ENCODE measurements at regions not wholly inside any gene's neighbourhood (a gene's known extent, or its start where the extent isn't known, plus 50 kb on each side); places are given as distances from the start of the nearest gene placed in this dataset.
A peak's percentile ranks its signal among the peaks of the same experiment; 100 is the strongest.

DNA sequence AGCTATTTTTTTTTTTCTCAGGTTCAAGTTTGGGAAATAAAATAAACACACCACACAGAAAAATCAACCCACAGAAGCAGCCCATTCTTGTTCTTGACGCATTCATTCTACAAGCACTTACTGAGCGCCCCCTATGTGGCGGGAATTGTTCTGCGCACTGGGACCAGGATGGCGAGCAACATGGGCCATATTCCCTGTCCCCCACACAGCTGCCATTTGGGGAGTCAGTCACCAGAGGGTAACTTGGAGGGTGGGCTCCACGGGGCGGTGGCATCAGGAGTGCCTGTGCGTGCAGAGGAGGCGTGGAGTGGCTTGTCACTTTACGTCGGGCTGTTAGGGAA is 185.0 kb upstream of the PDE10A start:
- ATAC-seq (no peak; the same call in 1 of the 2 replicates), DNase-seq (ENCODE audit: low spot score) (peak; percentile 55)
- Mint-ChIP-seq H3K4me1 (peaks cover 53% of the 10 kb centered on the region), H3K9me3 (no peaks in the 10 kb centered on the region), H3K27ac (no peak overlapping the region), H3K4me3 (no peak overlapping the region), H3K36me3 (no peaks in the 10 kb centered on the region), H3K27me3 (ENCODE audit: low read depth) (peaks cover 25% of the 10 kb centered on the region)
- TF ChIP-seq, protein P1, sequence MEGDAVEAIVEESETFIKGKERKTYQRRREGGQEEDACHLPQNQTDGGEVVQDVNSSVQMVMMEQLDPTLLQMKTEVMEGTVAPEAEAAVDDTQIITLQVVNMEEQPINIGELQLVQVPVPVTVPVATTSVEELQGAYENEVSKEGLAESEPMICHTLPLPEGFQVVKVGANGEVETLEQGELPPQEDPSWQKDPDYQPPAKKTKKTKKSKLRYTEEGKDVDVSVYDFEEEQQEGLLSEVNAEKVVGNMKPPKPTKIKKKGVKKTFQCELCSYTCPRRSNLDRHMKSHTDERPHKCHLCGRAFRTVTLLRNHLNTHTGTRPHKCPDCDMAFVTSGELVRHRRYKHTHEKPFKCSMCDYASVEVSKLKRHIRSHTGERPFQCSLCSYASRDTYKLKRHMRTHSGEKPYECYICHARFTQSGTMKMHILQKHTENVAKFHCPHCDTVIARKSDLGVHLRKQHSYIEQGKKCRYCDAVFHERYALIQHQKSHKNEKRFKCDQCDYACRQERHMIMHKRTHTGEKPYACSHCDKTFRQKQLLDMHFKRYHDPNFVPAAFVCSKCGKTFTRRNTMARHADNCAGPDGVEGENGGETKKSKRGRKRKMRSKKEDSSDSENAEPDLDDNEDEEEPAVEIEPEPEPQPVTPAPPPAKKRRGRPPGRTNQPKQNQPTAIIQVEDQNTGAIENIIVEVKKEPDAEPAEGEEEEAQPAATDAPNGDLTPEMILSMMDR (IDR thresholded peaks at IDR 0.05), result peak; percentile 61
- TF ChIP-seq, protein P2, sequence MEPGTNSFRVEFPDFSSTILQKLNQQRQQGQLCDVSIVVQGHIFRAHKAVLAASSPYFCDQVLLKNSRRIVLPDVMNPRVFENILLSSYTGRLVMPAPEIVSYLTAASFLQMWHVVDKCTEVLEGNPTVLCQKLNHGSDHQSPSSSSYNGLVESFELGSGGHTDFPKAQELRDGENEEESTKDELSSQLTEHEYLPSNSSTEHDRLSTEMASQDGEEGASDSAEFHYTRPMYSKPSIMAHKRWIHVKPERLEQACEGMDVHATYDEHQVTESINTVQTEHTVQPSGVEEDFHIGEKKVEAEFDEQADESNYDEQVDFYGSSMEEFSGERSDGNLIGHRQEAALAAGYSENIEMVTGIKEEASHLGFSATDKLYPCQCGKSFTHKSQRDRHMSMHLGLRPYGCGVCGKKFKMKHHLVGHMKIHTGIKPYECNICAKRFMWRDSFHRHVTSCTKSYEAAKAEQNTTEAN (CRISPR knock-in tag; IDR thresholded peaks at IDR 0.05), result no peak
- CTCF ChIA-PET, result interaction anchor here (0.6 to 2.5 kb wide), 6 partner anchors 11 to 411 kb away, joined by 3 to 11 read pairs (median 3); no protein-coding TSS in a partner anchor
- POLR2A ChIA-PET, result no interaction called here

DNA sequence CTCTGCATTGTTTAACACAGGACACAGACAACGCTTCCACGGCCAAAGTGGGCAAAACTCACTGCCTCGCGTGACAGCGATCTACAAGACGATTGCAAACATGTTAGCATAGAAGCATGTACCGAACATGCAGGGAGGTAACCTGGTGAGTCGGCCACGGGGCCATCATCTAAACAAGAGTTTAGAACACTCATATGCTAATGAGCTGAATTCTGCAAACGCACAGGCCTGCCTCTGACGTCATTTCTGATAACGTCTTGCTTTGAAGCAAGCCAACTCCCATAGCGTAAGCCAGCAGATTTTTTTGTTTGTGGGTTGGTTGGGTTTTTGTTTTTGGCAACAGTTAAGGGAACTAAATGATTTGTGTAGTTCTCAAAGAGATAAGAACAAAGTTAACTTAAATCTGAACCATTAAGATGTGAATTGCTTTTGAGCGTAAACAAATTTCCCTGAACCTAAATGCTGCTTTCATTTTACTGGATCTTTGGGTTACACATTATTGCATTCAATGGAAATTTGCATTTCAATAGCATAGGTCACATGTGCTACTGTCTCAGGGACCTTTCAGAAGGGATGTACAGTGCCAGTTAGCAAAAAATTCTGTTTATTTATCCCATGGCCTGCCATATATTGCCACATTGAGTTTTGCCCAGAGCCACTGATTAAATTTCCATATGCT is 184.5 kb upstream of the PDE10A start:
- H3K4me3 Mint-ChIP-seq, result no peak overlapping the region
- POLR2A ChIA-PET, result no interaction called here
- DNase-seq (ENCODE audit: low spot score), result no peak
- H3K27me3 Mint-ChIP-seq (ENCODE audit: low read depth), result peaks cover 20% of the 10 kb centered on the region
- no peak overlapping the region for H3K27ac Mint-ChIP-seq
- H3K4me1 Mint-ChIP-seq, result peaks cover 58% of the 10 kb centered on the region
- TF ChIP-seq GRHL2 (CRISPR knock-in tag; IDR thresholded peaks at IDR 0.05; ENCODE audit: insufficient replicate concordance, severe bottlenecking) (no peak), NFYB (CRISPR knock-in tag; conservative IDR thresholded peaks at IDR 0.05; ENCODE audit: low read depth) (no peak), IRF2 (CRISPR knock-in tag; IDR thresholded peaks at IDR 0.05; ENCODE audit: borderline replicate concordance, low read depth) (no peak), ZNF416 (CRISPR knock-in tag; IDR thresholded peaks at IDR 0.05) (no peak), GTF2I (CRISPR knock-in tag; conservative IDR thresholded peaks at IDR 0.05) (no peak)
- TF ChIP-seq, protein P3, sequence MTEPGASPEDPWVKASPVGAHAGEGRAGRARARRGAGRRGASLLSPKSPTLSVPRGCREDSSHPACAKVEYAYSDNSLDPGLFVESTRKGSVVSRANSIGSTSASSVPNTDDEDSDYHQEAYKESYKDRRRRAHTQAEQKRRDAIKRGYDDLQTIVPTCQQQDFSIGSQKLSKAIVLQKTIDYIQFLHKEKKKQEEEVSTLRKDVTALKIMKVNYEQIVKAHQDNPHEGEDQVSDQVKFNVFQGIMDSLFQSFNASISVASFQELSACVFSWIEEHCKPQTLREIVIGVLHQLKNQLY (CRISPR knock-in tag; IDR thresholded peaks at IDR 0.05), result no peak
- TF ChIP-seq, protein P4, sequence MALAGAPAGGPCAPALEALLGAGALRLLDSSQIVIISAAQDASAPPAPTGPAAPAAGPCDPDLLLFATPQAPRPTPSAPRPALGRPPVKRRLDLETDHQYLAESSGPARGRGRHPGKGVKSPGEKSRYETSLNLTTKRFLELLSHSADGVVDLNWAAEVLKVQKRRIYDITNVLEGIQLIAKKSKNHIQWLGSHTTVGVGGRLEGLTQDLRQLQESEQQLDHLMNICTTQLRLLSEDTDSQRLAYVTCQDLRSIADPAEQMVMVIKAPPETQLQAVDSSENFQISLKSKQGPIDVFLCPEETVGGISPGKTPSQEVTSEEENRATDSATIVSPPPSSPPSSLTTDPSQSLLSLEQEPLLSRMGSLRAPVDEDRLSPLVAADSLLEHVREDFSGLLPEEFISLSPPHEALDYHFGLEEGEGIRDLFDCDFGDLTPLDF (CRISPR knock-in tag; IDR thresholded peaks at IDR 0.05), result no peak
- TF ChIP-seq, protein P5, sequence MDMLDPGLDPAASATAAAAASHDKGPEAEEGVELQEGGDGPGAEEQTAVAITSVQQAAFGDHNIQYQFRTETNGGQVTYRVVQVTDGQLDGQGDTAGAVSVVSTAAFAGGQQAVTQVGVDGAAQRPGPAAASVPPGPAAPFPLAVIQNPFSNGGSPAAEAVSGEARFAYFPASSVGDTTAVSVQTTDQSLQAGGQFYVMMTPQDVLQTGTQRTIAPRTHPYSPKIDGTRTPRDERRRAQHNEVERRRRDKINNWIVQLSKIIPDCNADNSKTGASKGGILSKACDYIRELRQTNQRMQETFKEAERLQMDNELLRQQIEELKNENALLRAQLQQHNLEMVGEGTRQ (CRISPR knock-in tag; IDR thresholded peaks at IDR 0.05), result 0 out of 2 replicates have a peak, but pooled peaks have one; percentile 14
- TF ChIP-seq, protein P6, sequence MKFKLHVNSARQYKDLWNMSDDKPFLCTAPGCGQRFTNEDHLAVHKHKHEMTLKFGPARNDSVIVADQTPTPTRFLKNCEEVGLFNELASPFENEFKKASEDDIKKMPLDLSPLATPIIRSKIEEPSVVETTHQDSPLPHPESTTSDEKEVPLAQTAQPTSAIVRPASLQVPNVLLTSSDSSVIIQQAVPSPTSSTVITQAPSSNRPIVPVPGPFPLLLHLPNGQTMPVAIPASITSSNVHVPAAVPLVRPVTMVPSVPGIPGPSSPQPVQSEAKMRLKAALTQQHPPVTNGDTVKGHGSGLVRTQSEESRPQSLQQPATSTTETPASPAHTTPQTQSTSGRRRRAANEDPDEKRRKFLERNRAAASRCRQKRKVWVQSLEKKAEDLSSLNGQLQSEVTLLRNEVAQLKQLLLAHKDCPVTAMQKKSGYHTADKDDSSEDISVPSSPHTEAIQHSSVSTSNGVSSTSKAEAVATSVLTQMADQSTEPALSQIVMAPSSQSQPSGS (CRISPR knock-in tag; IDR thresholded peaks at IDR 0.05; ENCODE audit: borderline replicate concordance, low read depth), result no peak
- CTCF ChIA-PET, result interaction anchor here (0.9 to 2.5 kb wide), 9 partner anchors 12 to 410 kb away, joined by 3 to 11 read pairs (median 4); no protein-coding TSS in a partner anchor
- H3K9me3 Mint-ChIP-seq, result no peaks in the 10 kb centered on the region
- ATAC-seq, result no peak
- H3K36me3 Mint-ChIP-seq, result no peaks in the 10 kb centered on the region

DNA sequence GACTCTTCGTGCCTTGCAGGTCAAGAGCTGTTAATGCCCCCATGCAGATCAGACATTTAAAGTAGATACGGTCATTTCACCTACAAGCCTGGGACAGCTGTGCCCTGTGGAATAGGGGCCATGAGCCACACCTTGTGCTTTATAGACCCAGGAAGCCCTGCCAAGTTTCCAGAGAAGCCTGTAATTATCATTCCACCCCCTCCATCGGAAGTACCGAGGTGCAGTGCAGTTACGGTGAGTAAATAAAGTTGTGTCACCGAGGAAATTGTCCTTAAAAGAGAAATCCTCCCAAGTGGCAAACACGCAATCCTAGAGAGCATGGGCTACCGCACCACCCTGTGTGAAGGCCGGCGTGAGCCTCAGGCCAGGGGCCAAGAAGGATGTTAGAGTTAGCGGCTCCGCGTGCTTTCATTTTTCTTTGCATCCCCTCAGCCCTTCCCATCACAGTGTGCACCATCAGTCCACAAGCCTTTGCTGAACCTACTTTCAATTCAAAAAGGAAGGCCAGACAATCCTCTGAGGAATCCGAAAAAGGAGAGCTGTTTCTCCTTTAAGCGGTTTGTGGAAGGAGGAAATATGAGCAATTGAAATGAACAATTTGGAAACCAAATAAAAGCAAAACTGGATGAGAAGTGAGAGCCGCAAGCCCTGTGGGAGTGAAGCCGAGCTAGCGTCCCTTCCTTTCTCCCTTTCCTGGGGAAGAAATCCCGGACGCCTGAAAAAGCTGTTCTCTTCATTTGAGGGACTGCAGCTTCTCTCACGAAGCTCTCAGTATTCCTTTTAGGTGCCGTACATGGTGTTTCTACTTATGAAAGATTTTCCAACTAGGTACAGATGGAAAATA is 183.3 kb upstream of the PDE10A start:
- Mint-ChIP-seq H3K9me3 (no peaks in the 10 kb centered on the region), H3K27ac (no peak overlapping the region), H3K27me3 (ENCODE audit: low read depth) (peaks cover 11% of the 10 kb centered on the region), H3K36me3 (no peaks in the 10 kb centered on the region), H3K4me3 (no peak overlapping the region), H3K4me1 (peaks cover 70% of the 10 kb centered on the region)
- ATAC-seq (no peak), DNase-seq (ENCODE audit: low spot score) (no peak)
- ChIA-PET POLR2A (no interaction called here), CTCF (interaction anchor here (1.0 to 2.5 kb wide), 10 partner anchors 12 to 406 kb away, joined by 3 to 11 read pairs (median 4); no protein-coding TSS in a partner anchor)
- TF ChIP-seq, protein P7, sequence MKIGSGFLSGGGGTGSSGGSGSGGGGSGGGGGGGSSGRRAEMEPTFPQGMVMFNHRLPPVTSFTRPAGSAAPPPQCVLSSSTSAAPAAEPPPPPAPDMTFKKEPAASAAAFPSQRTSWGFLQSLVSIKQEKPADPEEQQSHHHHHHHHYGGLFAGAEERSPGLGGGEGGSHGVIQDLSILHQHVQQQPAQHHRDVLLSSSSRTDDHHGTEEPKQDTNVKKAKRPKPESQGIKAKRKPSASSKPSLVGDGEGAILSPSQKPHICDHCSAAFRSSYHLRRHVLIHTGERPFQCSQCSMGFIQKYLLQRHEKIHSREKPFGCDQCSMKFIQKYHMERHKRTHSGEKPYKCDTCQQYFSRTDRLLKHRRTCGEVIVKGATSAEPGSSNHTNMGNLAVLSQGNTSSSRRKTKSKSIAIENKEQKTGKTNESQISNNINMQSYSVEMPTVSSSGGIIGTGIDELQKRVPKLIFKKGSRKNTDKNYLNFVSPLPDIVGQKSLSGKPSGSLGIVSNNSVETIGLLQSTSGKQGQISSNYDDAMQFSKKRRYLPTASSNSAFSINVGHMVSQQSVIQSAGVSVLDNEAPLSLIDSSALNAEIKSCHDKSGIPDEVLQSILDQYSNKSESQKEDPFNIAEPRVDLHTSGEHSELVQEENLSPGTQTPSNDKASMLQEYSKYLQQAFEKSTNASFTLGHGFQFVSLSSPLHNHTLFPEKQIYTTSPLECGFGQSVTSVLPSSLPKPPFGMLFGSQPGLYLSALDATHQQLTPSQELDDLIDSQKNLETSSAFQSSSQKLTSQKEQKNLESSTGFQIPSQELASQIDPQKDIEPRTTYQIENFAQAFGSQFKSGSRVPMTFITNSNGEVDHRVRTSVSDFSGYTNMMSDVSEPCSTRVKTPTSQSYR (CRISPR knock-in tag; IDR thresholded peaks at IDR 0.05), result no peak
- TF ChIP-seq ZNF416 (CRISPR knock-in tag; IDR thresholded peaks at IDR 0.05) (no peak), JAZF1 (CRISPR knock-in tag; IDR thresholded peaks at IDR 0.05) (no peak)
- TF ChIP-seq, protein P4 (CRISPR knock-in tag; IDR thresholded peaks at IDR 0.05), result no peak
- TF ChIP-seq, protein P8, sequence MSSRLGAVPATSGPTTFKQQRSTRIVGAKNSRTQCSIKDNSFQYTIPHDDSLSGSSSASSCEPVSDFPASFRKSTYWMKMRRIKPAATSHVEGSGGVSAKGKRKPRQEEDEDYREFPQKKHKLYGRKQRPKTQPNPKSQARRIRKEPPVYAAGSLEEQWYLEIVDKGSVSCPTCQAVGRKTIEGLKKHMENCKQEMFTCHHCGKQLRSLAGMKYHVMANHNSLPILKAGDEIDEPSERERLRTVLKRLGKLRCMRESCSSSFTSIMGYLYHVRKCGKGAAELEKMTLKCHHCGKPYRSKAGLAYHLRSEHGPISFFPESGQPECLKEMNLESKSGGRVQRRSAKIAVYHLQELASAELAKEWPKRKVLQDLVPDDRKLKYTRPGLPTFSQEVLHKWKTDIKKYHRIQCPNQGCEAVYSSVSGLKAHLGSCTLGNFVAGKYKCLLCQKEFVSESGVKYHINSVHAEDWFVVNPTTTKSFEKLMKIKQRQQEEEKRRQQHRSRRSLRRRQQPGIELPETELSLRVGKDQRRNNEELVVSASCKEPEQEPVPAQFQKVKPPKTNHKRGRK (CRISPR knock-in tag; IDR thresholded peaks at IDR 0.05; ENCODE audit: borderline replicate concordance), result no peak
